HCT116 (cell line): ENCODE measurements at regions not wholly inside any gene's neighbourhood (a gene's known extent, or its start where the extent isn't known, plus 50 kb on each side); places are given as distances from the start of the nearest gene placed in this dataset.

Source experiments
- ATAC-seq: fragments of 200-7000 bp; cut with Tn5 transposase; 2 replicates; pipeline ENCODE4 v1.9.1; 2020; ENCODE audit warnings: mild to moderate bottlenecking, moderate library complexity
- BruUV-seq: library from RNA; stranded (reverse); fragments of 400-500 nt; replicated peaks from 2 replicates; lab custom pipeline; 2021; lab: Mats Ljungman, UMichigan
- CTCF ChIA-PET: fragments of 300-600 bp; sonication (Branson Sonifier 250); formaldehyde crosslinking; loops from one replicate; lab custom pipeline; 2021; ENCODE audit warnings: antibody characterized with exemption; lab: Charles Lee
- POLR2A ChIA-PET: fragments of 300-600, 350-600 bp; sonication (Branson Sonifier 250); formaldehyde crosslinking; loops from one replicate; lab custom pipeline; 2021; ENCODE audit warnings: antibody characterized with exemption; lab: Charles Lee
- RAD21 ChIA-PET, 2 experiments: fragments of 300-600 bp; sonication (Branson Sonifier 250); formaldehyde crosslinking; loops; one replicate each; lab custom pipeline; 2023; ENCODE audit warnings: low total read pairs in 2 of 2; ENCODE audit not compliant: uncharacterized antibody in 2 of 2, unreplicated experiment in 2 of 2, low non-redundant PET in 1 of 2; lab: Charles Lee
- DNase-seq: peaks from one replicate; pipeline ENCODE4 v3.0.0-alpha.2; 2010; ENCODE audit warnings: low read depth, low spot score
- H2AFZ ChIP-seq: fragments of 200-600 bp; shearing (Covaris generic), sonication (generic); 2 replicates; pipeline ENCODE4 v1.6.1; 2017; ENCODE audit warnings: low read depth, mixed run types, mixed read lengths, antibody characterized with exemption, low read length; ENCODE audit not compliant: poor library complexity, severe bottlenecking
- H3K27ac ChIP-seq: 2 replicates; pipeline ENCODE4 v1.5.1; 2012; ENCODE audit warnings: low read depth, low read length
- H3K27me3 ChIP-seq: fragments of 200-600 bp; sonication (generic); 2 replicates; pipeline ENCODE4 v1.6.1; 2016; ENCODE audit warnings: mixed run types, low read length, mixed read lengths; ENCODE audit not compliant: insufficient read depth
- H3K36me3 ChIP-seq, 2 experiments: fragments of 200-500 bp in 1 of 2; fragments of 200-600 bp in 1 of 2; sonication (Bioruptor generic) in 1 of 2; sonication (generic) in 1 of 2; 2 replicates each; pipeline versions ENCODE4 v1.5.1 to v1.6.1; 2014 to 2016; ENCODE audit warnings: low read length in 2 of 2, inconsistent platforms in 1 of 2, mixed read lengths in 1 of 2, mixed run types in 1 of 2; ENCODE audit not compliant: insufficient read depth in 2 of 2, control insufficient read depth in 1 of 2
- H3K4me1 ChIP-seq, 2 experiments: fragments of 200-600 bp in 1 of 2; sonication (generic) in 1 of 2; 2 replicates each; pipeline versions ENCODE4 v1.5.1 to v1.6.1; 2012 to 2017; ENCODE audit warnings: low read length in 2 of 2, inconsistent platforms in 1 of 2, mild to moderate bottlenecking in 1 of 2, mixed read lengths in 1 of 2, mixed run types in 1 of 2, moderate library complexity in 1 of 2; ENCODE audit not compliant: insufficient read depth in 2 of 2, control insufficient read depth in 1 of 2
- H3K4me2 ChIP-seq: fragments of 200-600 bp; sonication (generic); 2 replicates; pipeline ENCODE4 v1.6.1; 2017; ENCODE audit warnings: mixed run types, low read length, mixed read lengths
- H3K4me3 ChIP-seq, 2 experiments: fragments of 200-600 bp in 1 of 2; sonication (generic) in 1 of 2; replicated peaks in 1 of 2; 2 replicates each; pipeline ENCODE4 v1.5.1; 2011 to 2016; ENCODE audit warnings: low read length in 2 of 2, control low read depth in 1 of 2, low read depth in 1 of 2, mild to moderate bottlenecking in 1 of 2, mixed read lengths in 1 of 2, mixed run types in 1 of 2
- H3K79me2 ChIP-seq: fragments of 200-600 bp; sonication (generic); 2 replicates; pipeline ENCODE4 v1.6.1; 2017; ENCODE audit warnings: mild to moderate bottlenecking, mixed run types, low read length, moderate library complexity, mixed read lengths; ENCODE audit not compliant: insufficient read depth
- H3K9ac ChIP-seq: fragments of 200-600 bp; sonication (generic); 2 replicates; pipeline ENCODE4 v1.6.1; 2016; ENCODE audit warnings: low read length, mixed read lengths
- H3K9me2 ChIP-seq: fragments of 200-600 bp; sonication (generic), shearing (Covaris generic); 2 replicates; pipeline ENCODE4 v1.6.1; 2017; ENCODE audit warnings: mixed run types, mild to moderate bottlenecking, moderate library complexity; ENCODE audit not compliant: insufficient read depth
- H3K9me3 ChIP-seq, 2 experiments: fragments of 200-500 bp in 1 of 2; fragments of 200-600 bp in 1 of 2; sonication (Bioruptor generic) in 1 of 2; sonication (generic) in 1 of 2; 2 replicates each; pipeline ENCODE4 v1.6.1; 2014 to 2017; ENCODE audit warnings: low read length in 2 of 2, mixed read lengths in 2 of 2, inconsistent platforms in 1 of 2, low read depth in 1 of 2, mild to moderate bottlenecking in 1 of 2, mixed run types in 1 of 2, moderate library complexity in 1 of 2; ENCODE audit not compliant: control insufficient read depth in 1 of 2, insufficient read depth in 1 of 2
- H4K20me1 ChIP-seq: fragments of 200-600 bp; sonication (generic), shearing (Covaris generic); 2 replicates; pipeline ENCODE4 v1.6.1; 2017; ENCODE audit warnings: mixed run types, mild to moderate bottlenecking, moderate library complexity; ENCODE audit not compliant: insufficient read depth
- CEBPB ChIP-seq: IDR thresholded peaks from 2 replicates; pipeline ENCODE4 v1.6.1; 2012; ENCODE audit warnings: low read depth
- REST ChIP-seq: IDR thresholded peaks from 2 replicates; pipeline ENCODE4 v1.6.1; 2012; ENCODE audit warnings: low read depth
- SIN3A ChIP-seq: IDR thresholded peaks from 2 replicates; pipeline ENCODE4 v1.6.1; 2012; ENCODE audit warnings: low read depth
- SP1 ChIP-seq: IDR thresholded peaks from 2 replicates; pipeline ENCODE4 v1.6.1; 2012; ENCODE audit warnings: low read depth
- intact Hi-C: fragments of 100-400 bp; cut with micrococcal nuclease; formaldehyde crosslinking; loops from 2 replicates; pipeline ENCODE4 v1.10.0; 2022
- TF ChIP-seq, protein P1 (sequence below): IDR thresholded peaks from 2 replicates; pipeline ENCODE4 v1.6.1; 2011; ENCODE audit warnings: mild to moderate bottlenecking, low read length, moderate library complexity; ENCODE audit not compliant: insufficient replicate concordance; ENCODE audit errors: extremely low read depth

GRCh38 chr13:48804821-48805601 is 151.3 kb downstream of the CYSLTR2 start:
- Histone ChIP-seq H3K4me3 (no peak overlapping the region), H3K27me3 (no peaks in the 10 kb centered on the region), H3K79me2 (no peaks in the 10 kb centered on the region), H2AFZ (no peak overlapping the region), H3K9ac (no peak overlapping the region), H3K9me3 (no peaks in the 10 kb centered on the region), H3K4me1 (no peaks in the 10 kb centered on the region), H3K27ac (no peak overlapping the region), H3K9me2 (no peaks in the 10 kb centered on the region), H4K20me1 (no peaks in the 10 kb centered on the region), H3K4me2 (no peak overlapping the region), H3K36me3 (no peaks in the 10 kb centered on the region)
- POLR2A ChIA-PET = no interaction called here
- RAD21 ChIA-PET = no interaction called here
- BruUV-seq = no TSS peak
- CTCF ChIA-PET = no interaction called here
- no peak for ATAC-seq
- intact Hi-C loops = no loop called here
- TF ChIP-seq CEBPB = no peak
- TF ChIP-seq, protein P1, sequence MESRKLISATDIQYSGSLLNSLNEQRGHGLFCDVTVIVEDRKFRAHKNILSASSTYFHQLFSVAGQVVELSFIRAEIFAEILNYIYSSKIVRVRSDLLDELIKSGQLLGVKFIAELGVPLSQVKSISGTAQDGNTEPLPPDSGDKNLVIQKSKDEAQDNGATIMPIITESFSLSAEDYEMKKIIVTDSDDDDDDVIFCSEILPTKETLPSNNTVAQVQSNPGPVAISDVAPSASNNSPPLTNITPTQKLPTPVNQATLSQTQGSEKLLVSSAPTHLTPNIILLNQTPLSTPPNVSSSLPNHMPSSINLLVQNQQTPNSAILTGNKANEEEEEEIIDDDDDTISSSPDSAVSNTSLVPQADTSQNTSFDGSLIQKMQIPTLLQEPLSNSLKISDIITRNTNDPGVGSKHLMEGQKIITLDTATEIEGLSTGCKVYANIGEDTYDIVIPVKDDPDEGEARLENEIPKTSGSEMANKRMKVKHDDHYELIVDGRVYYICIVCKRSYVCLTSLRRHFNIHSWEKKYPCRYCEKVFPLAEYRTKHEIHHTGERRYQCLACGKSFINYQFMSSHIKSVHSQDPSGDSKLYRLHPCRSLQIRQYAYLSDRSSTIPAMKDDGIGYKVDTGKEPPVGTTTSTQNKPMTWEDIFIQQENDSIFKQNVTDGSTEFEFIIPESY = no peak
- TF ChIP-seq SP1 = no peak
- no peak for TF ChIP-seq REST
- no peak for TF ChIP-seq SIN3A
- DNase-seq = no peak
